Suprapubic skin (tissue), 4 donors: ENCODE measurements at regions not wholly inside any gene's neighbourhood (a gene's known extent, or its start where the extent isn't known, plus 50 kb on each side); places are given as distances from the start of the nearest gene placed in this dataset.

Experiments used
- DNase-seq, 2 donors: peaks; one replicate each; pipeline ENCODE4 v3.0.0-alpha.2; 2019; ENCODE audit warnings: low spot score in 2 of 2
- H3K27ac ChIP-seq: fragments of 200-600 bp; sonication (generic); one replicate; pipeline ENCODE4 v1.5.1; 2019
- H3K27me3 ChIP-seq: fragments of 200-600 bp; sonication (generic); one replicate; pipeline ENCODE4 v1.5.1; 2019
- H3K36me3 ChIP-seq: fragments of 200-600 bp; sonication (generic); one replicate; pipeline ENCODE4 v1.5.1; 2019
- H3K4me1 ChIP-seq: fragments of 200-600 bp; sonication (generic); one replicate; pipeline ENCODE4 v1.5.1; 2019
- H3K4me3 ChIP-seq: fragments of 200-600 bp; sonication (generic); one replicate; pipeline ENCODE4 v1.5.1; 2019; ENCODE audit warnings: mild to moderate bottlenecking
- H3K9me3 ChIP-seq: fragments of 200-600 bp; sonication (generic); one replicate; pipeline ENCODE4 v1.5.1; 2019
- CTCF ChIP-seq, 2 donors: fragments of 200-600 bp in 1 of 2; fragments of 450-650 bp in 1 of 2; sonication (generic) in 1 of 2; IDR thresholded peaks; one replicate each; pipeline ENCODE4 v1.5.1; 2016 to 2019; ENCODE audit warnings: antibody characterized with exemption in 2 of 2, mild to moderate bottlenecking in 1 of 2, moderate library complexity in 1 of 2
- EP300 ChIP-seq: sonication (generic); formaldehyde crosslinking; IDR thresholded peaks from one replicate; pipeline ENCODE4 v1.6.1; 2017; ENCODE audit warnings: antibody characterized with exemption
- POLR2A ChIP-seq, 2 donors: fragments of 450-650 bp; IDR thresholded peaks; one replicate each; pipeline ENCODE4 v1.6.1; 2017; ENCODE audit warnings: antibody characterized with exemption in 2 of 2, mild to moderate bottlenecking in 2 of 2, moderate library complexity in 2 of 2
- POLR2AphosphoS5 ChIP-seq, 3 donors: sonication (generic); formaldehyde crosslinking; IDR thresholded peaks; one replicate each; pipeline ENCODE4 v1.6.1; 2017; ENCODE audit warnings: antibody characterized with exemption in 3 of 3
- WGBS: methylation state at CpG from one replicate; pipeline ENCODE4 v1.1.5; 2018; 5-methylcytosine and 5-hydroxymethylcytosine counted together

- Histone ChIP-seq H3K27me3 (peaks cover 8% of the 10 kb centered on the region), H3K9me3 (peaks cover 11% of the 10 kb centered on the region), H3K4me3 (no peak overlapping the region), H3K27ac (no peak overlapping the region), H3K36me3 (no peaks in the 10 kb centered on the region), H3K4me1 (no peaks in the 10 kb centered on the region)
- WGBS: 97% methylated on average over 4 of the region's 5 CpGs
- no peak for TF ChIP-seq POLR2AphosphoS5 (IDR thresholded peaks at IDR 0.05)
- DNase-seq: peak in 1 of 2 donors; percentile 58
Measured at GRCh38 chr4:8732681-8733243, 138.9 kb downstream of the HMX1 start.

GRCh38 chr4:8732092-8732491, 139.5 kb downstream of the CPZ start:
- H3K4me1 ChIP-seq: no peaks in the 10 kb centered on the region
- H3K27ac ChIP-seq: no peak overlapping the region
- DNase-seq: peak in 1 of 2 donors; percentile 68
- TF ChIP-seq EP300: no peak
- TF ChIP-seq POLR2AphosphoS5 (IDR thresholded peaks at IDR 0.05): no peak
- no peak for TF ChIP-seq POLR2A (IDR thresholded peaks at IDR 0.05)
- TF ChIP-seq CTCF (IDR thresholded peaks at IDR 0.05): no peak
- H3K27me3 ChIP-seq: peaks cover 11% of the 10 kb centered on the region
- H3K9me3 ChIP-seq: peaks cover 11% of the 10 kb centered on the region
- H3K36me3 ChIP-seq: no peaks in the 10 kb centered on the region
- WGBS: 83% methylated on average over 10 of the region's 10 CpGs
- no peak overlapping the region for H3K4me3 ChIP-seq

- WGBS: 89% methylated on average over 3 of the region's 6 CpGs
- Histone ChIP-seq H3K27me3 (peaks cover 14% of the 10 kb centered on the region), H3K27ac (no peak overlapping the region), H3K9me3 (peaks cover 11% of the 10 kb centered on the region), H3K36me3 (no peaks in the 10 kb centered on the region), H3K4me1 (no peaks in the 10 kb centered on the region), H3K4me3 (no peak overlapping the region)
- peak; percentile 40 to 59 for DNase-seq
- TF ChIP-seq POLR2AphosphoS5 (IDR thresholded peaks at IDR 0.05): no peak
Measured at GRCh38 chr4:8731364-8731763, 138.8 kb downstream of the CPZ start.

- Histone ChIP-seq H3K36me3 (no peaks in the 10 kb centered on the region), H3K4me3 (no peak overlapping the region), H3K9me3 (peaks cover 11% of the 10 kb centered on the region), H3K27me3 (peaks cover 21% of the 10 kb centered on the region), H3K4me1 (no peaks in the 10 kb centered on the region), H3K27ac (no peak overlapping the region)
- WGBS: 89% methylated on average over 6 of the region's 6 CpGs
- no peak for TF ChIP-seq POLR2A (IDR thresholded peaks at IDR 0.05)
- no peak for TF ChIP-seq CTCF (IDR thresholded peaks at IDR 0.05)
- TF ChIP-seq POLR2AphosphoS5 (IDR thresholded peaks at IDR 0.05): no peak
- TF ChIP-seq EP300: no peak
- DNase-seq: no peak
Measured at GRCh38 chr4:8730681-8731080, 138.1 kb downstream of the CPZ start.

- peaks cover 1% of the 10 kb centered on the region for H3K4me1 ChIP-seq
- H3K4me3 ChIP-seq: no peak overlapping the region
- H3K9me3 ChIP-seq: peaks cover 11% of the 10 kb centered on the region
- H3K27me3 ChIP-seq: peaks cover 26% of the 10 kb centered on the region
- WGBS: 76% methylated on average over 9 of the region's 9 CpGs
- H3K36me3 ChIP-seq: no peaks in the 10 kb centered on the region
- peak; percentile 34 to 70 for DNase-seq
- no peak for TF ChIP-seq POLR2AphosphoS5 (IDR thresholded peaks at IDR 0.05)
- no peak overlapping the region for H3K27ac ChIP-seq
Measured at GRCh38 chr4:8730159-8730558, 137.6 kb downstream of the CPZ start.

GRCh38 chr4:8729408-8730149, 137.0 kb downstream of the CPZ start:
- H3K4me1 ChIP-seq: peaks cover 4% of the 10 kb centered on the region
- no peak overlapping the region for H3K4me3 ChIP-seq
- H3K27ac ChIP-seq: no peak overlapping the region
- H3K9me3 ChIP-seq: peaks cover 7% of the 10 kb centered on the region
- peaks cover 32% of the 10 kb centered on the region for H3K27me3 ChIP-seq
- peak; percentile 51 to 66 for DNase-seq
- WGBS: 85% methylated on average over 18 of the region's 18 CpGs
- H3K36me3 ChIP-seq: no peaks in the 10 kb centered on the region
- TF ChIP-seq EP300: no peak
- no peak for TF ChIP-seq POLR2AphosphoS5 (IDR thresholded peaks at IDR 0.05)
- no peak for TF ChIP-seq POLR2A (IDR thresholded peaks at IDR 0.05)
- TF ChIP-seq CTCF (IDR thresholded peaks at IDR 0.05): no peak
